NB4 (cell line): ENCODE measurements at regions not wholly inside any gene's neighbourhood (a gene's known extent, or its start where the extent isn't known, plus 50 kb on each side); places are given as distances from the start of the nearest gene placed in this dataset.

Experiments used
- POLR2A ChIP-seq: IDR thresholded peaks from 2 replicates; pipeline ENCODE4 v1.6.1; 2011; ENCODE audit warnings: mild to moderate bottlenecking; ENCODE audit not compliant: insufficient read length; ENCODE audit errors: extremely low read depth
- TF ChIP-seq, protein P1 (sequence below): IDR thresholded peaks from one replicate; pipeline ENCODE4 v1.5.1; 2012; ENCODE audit warnings: low read depth, low read length

DNA sequence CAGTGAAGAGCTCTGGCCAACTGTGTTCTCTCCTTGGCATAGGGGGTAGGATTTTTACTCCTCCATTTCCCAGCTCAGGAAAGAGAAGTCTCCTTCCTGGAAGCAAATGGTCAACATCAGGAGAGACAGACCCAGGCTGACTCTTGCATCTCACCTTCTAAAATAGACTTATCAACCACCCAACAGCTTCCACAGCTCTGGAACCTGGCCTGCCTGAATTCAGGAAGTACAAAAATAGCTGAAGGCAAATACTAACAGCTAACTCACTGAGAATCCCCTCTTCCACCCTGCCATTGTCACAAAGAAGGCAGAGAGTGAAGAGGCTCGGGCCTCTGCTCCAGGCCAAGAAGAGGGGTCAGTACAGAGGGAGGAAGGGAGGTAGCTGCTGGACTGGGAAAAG, 213.6 kb downstream of the NXPE2 start:
- no peak for TF ChIP-seq POLR2A
- TF ChIP-seq, protein P1, sequence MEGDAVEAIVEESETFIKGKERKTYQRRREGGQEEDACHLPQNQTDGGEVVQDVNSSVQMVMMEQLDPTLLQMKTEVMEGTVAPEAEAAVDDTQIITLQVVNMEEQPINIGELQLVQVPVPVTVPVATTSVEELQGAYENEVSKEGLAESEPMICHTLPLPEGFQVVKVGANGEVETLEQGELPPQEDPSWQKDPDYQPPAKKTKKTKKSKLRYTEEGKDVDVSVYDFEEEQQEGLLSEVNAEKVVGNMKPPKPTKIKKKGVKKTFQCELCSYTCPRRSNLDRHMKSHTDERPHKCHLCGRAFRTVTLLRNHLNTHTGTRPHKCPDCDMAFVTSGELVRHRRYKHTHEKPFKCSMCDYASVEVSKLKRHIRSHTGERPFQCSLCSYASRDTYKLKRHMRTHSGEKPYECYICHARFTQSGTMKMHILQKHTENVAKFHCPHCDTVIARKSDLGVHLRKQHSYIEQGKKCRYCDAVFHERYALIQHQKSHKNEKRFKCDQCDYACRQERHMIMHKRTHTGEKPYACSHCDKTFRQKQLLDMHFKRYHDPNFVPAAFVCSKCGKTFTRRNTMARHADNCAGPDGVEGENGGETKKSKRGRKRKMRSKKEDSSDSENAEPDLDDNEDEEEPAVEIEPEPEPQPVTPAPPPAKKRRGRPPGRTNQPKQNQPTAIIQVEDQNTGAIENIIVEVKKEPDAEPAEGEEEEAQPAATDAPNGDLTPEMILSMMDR, result no peak
